Trophoblast cell (in vitro differentiated cells and primary cell): ENCODE measurements at regions not wholly inside any gene's neighbourhood (a gene's known extent, or its start where the extent isn't known, plus 50 kb on each side); places are given as distances from the start of the nearest gene placed in this dataset.
"Not testable (repeated sequence)": the region's sequence is repeated elsewhere in the genome, so short reads cannot be mapped to it uniquely, and the experiment has no call there.

Experiments used
- DNase-seq, 2 donors: peaks; one replicate each; pipeline ENCODE4 v3.0.0-alpha.2; 2016
- H2AFZ ChIP-seq: 2 replicates; pipeline ENCODE4 v1.6.1; 2013; ENCODE audit warnings: low read length, moderate library complexity, mild to moderate bottlenecking; ENCODE audit not compliant: insufficient read depth, poor library complexity
- H2AK5ac ChIP-seq: 2 replicates; pipeline ENCODE4 v1.6.1; 2013; ENCODE audit warnings: mild to moderate bottlenecking, low read length
- H2BK120ac ChIP-seq: 2 replicates; pipeline ENCODE4 v1.6.1; 2013; ENCODE audit warnings: low read length, mild to moderate bottlenecking, moderate library complexity; ENCODE audit not compliant: insufficient read depth, poor library complexity
- H2BK12ac ChIP-seq: 2 replicates; pipeline ENCODE4 v1.6.1; 2013; ENCODE audit warnings: mild to moderate bottlenecking, low read length, moderate library complexity
- H2BK5ac ChIP-seq: 2 replicates; pipeline ENCODE4 v1.6.1; 2013; ENCODE audit warnings: low read length, low read depth, moderate library complexity, mild to moderate bottlenecking; ENCODE audit not compliant: poor library complexity
- H3K14ac ChIP-seq: 2 replicates; pipeline ENCODE4 v1.6.1; 2013; ENCODE audit warnings: mild to moderate bottlenecking, low read length
- H3K18ac ChIP-seq: 2 replicates; pipeline ENCODE4 v1.6.1; 2013; ENCODE audit warnings: mild to moderate bottlenecking, low read length
- H3K23ac ChIP-seq: 2 replicates; pipeline ENCODE4 v1.6.1; 2013; ENCODE audit warnings: low read length
- H3K27ac ChIP-seq: 2 replicates; pipeline ENCODE4 v1.5.1; 2013; ENCODE audit warnings: low read depth, mild to moderate bottlenecking, inconsistent platforms, low read length, moderate library complexity
- H3K27me3 ChIP-seq: 2 replicates; pipeline ENCODE4 v1.6.1; 2013; ENCODE audit warnings: inconsistent platforms, mild to moderate bottlenecking, low read length, moderate library complexity; ENCODE audit not compliant: insufficient read depth
- H3K36me3 ChIP-seq, 2 experiments: 1 replicate in 1 of 2; 2 replicates in 1 of 2; pipeline ENCODE4 v1.6.1; 2013; ENCODE audit warnings: low read length in 2 of 2, mild to moderate bottlenecking in 2 of 2, moderate library complexity in 1 of 2; ENCODE audit not compliant: insufficient read depth in 2 of 2, control insufficient read depth in 1 of 2
- H3K4ac ChIP-seq: 2 replicates; pipeline ENCODE4 v1.6.1; 2013; ENCODE audit warnings: low read depth, mild to moderate bottlenecking, low read length, moderate library complexity
- H3K4me1 ChIP-seq, 2 experiments: 1 replicate in 1 of 2; 2 replicates in 1 of 2; pipeline ENCODE4 v1.6.1; 2013; ENCODE audit warnings: low read length in 2 of 2, mild to moderate bottlenecking in 2 of 2, moderate library complexity in 1 of 2; ENCODE audit not compliant: insufficient read depth in 2 of 2, control insufficient read depth in 1 of 2
- H3K4me2 ChIP-seq: 2 replicates; pipeline ENCODE4 v1.6.1; 2013; ENCODE audit warnings: inconsistent platforms, mild to moderate bottlenecking, low read length, moderate library complexity
- H3K4me3 ChIP-seq: 2 replicates; pipeline ENCODE4 v1.5.1; 2013; ENCODE audit warnings: mild to moderate bottlenecking, low read depth, low read length, inconsistent platforms
- H3K79me1 ChIP-seq: one replicate; pipeline ENCODE4 v1.6.1; 2013; ENCODE audit warnings: low read length
- H3K79me2 ChIP-seq: 2 replicates; pipeline ENCODE4 v1.6.1; 2013; ENCODE audit warnings: low read length, mild to moderate bottlenecking; ENCODE audit not compliant: control insufficient read depth, insufficient read depth, poor library complexity
- H3K9ac ChIP-seq: 2 replicates; pipeline ENCODE4 v1.6.1; 2013; ENCODE audit warnings: mild to moderate bottlenecking, low read length
- H3K9me3 ChIP-seq: 2 replicates; pipeline ENCODE4 v1.6.1; 2013; ENCODE audit warnings: low read depth, mild to moderate bottlenecking, control low read depth, inconsistent platforms, low read length; ENCODE audit not compliant: insufficient read depth
- H4K12ac ChIP-seq: 2 replicates; pipeline ENCODE4 v1.6.1; 2013; ENCODE audit warnings: low read depth, mild to moderate bottlenecking, low read length, moderate library complexity
- H4K8ac ChIP-seq: 2 replicates; pipeline ENCODE4 v1.6.1; 2013; ENCODE audit warnings: low read depth, mild to moderate bottlenecking, low read length, moderate library complexity
- H4K91ac ChIP-seq: one replicate; pipeline ENCODE4 v1.6.1; 2013; ENCODE audit warnings: low read depth, mild to moderate bottlenecking, low read length, moderate library complexity
- WGBS: extraction: QIAGEN DNeasy Blood & Tissue Kit; methylation state at CpG from one replicate; pipeline ENCODE4 v1.1.7; 2013; ENCODE audit warnings: missing lambda C conversion rate; ENCODE audit not compliant: insufficient read length, insufficient coverage; ENCODE audit errors: extremely low coverage; 5-methylcytosine and 5-hydroxymethylcytosine counted together

GRCh38 chr20:41731198-41731597 is 113.0 kb upstream of the CHD6 start:
- DNase-seq, H3K4ac ChIP-seq, H3K18ac ChIP-seq, H3K9ac ChIP-seq, H3K9me3 ChIP-seq, H3K27ac ChIP-seq, H4K91ac ChIP-seq, H3K23ac ChIP-seq, H3K79me1 ChIP-seq, H3K36me3 ChIP-seq, H3K4me2 ChIP-seq, H4K8ac ChIP-seq, H3K4me1 ChIP-seq, H2AK5ac ChIP-seq, H2BK12ac ChIP-seq, H4K12ac ChIP-seq, H2BK5ac ChIP-seq, H3K27me3 ChIP-seq, H3K4me3 ChIP-seq, H2BK120ac ChIP-seq, H3K79me2 ChIP-seq, H2AFZ ChIP-seq, H3K14ac ChIP-seq: not testable (repeated sequence)
- no CpG with 5 or more reads among the region's 3 CpGs for WGBS

GRCh38 chr20:41727681-41728080 is 109.5 kb upstream of the CHD6 start:
- H4K8ac ChIP-seq, H3K14ac ChIP-seq, H4K12ac ChIP-seq, H3K27ac ChIP-seq, H3K79me2 ChIP-seq, H2BK120ac ChIP-seq, H2AFZ ChIP-seq, H3K36me3 ChIP-seq, H4K91ac ChIP-seq, H2BK5ac ChIP-seq, H3K4me2 ChIP-seq, H3K23ac ChIP-seq, H3K4me1 ChIP-seq, H3K9ac ChIP-seq, H3K27me3 ChIP-seq, H3K9me3 ChIP-seq, H3K4me3 ChIP-seq, H2BK12ac ChIP-seq, H3K18ac ChIP-seq, DNase-seq, H2AK5ac ChIP-seq, H3K79me1 ChIP-seq, H3K4ac ChIP-seq: not testable (repeated sequence)
- WGBS: no CpG with 5 or more reads among the region's 6 CpGs

GRCh38 chr20:41726727-41727126 is 108.5 kb upstream of the CHD6 start:
- no peak overlapping the region for H4K91ac ChIP-seq
- no peak for DNase-seq
- H3K79me1 ChIP-seq: no peaks in the 10 kb centered on the region
- no peak overlapping the region for H3K27ac ChIP-seq
- WGBS: no CpG with 5 or more reads among the region's 4 CpGs
- no peak overlapping the region for H3K4me2 ChIP-seq
- no peak overlapping the region for H4K12ac ChIP-seq
- H4K8ac ChIP-seq: no peak overlapping the region
- no peak overlapping the region for H3K9ac ChIP-seq
- H3K23ac ChIP-seq: no peak overlapping the region
- H3K4me3 ChIP-seq: no peak overlapping the region
- no peak overlapping the region for H3K18ac ChIP-seq
- no peak overlapping the region for H2BK12ac ChIP-seq
- no peak overlapping the region for H2BK5ac ChIP-seq
- no peak overlapping the region for H2AFZ ChIP-seq
- H3K27me3 ChIP-seq: no peaks in the 10 kb centered on the region
- no peak overlapping the region for H2BK120ac ChIP-seq
- H3K14ac ChIP-seq: no peak overlapping the region
- no peaks in the 10 kb centered on the region for H3K79me2 ChIP-seq
- no peak overlapping the region for H2AK5ac ChIP-seq
- H3K4ac ChIP-seq: no peak overlapping the region
- H3K36me3 ChIP-seq: no peaks in the 10 kb centered on the region
- no peaks in the 10 kb centered on the region for H3K4me1 ChIP-seq
- H3K9me3 ChIP-seq: no peaks in the 10 kb centered on the region

GRCh38 chr20:41719151-41719550 is 101.0 kb upstream of the CHD6 start:
- no peak for DNase-seq
- Histone ChIP-seq H2BK12ac (no peak overlapping the region), H2AFZ (no peak overlapping the region), H4K91ac (no peak overlapping the region), H4K12ac (no peak overlapping the region), H3K4me1 (no peaks in the 10 kb centered on the region), H3K4me2 (no peak overlapping the region), H3K4me3 (no peak overlapping the region), H3K23ac (no peak overlapping the region), H3K18ac (no peak overlapping the region), H3K27ac (no peak overlapping the region), H4K8ac (no peak overlapping the region), H2BK120ac (no peak overlapping the region), H3K4ac (no peak overlapping the region), H3K36me3 (no peaks in the 10 kb centered on the region), H3K9ac (no peak overlapping the region), H3K14ac (no peak overlapping the region), H3K9me3 (no peaks in the 10 kb centered on the region), H2AK5ac (no peak overlapping the region), H2BK5ac (no peak overlapping the region), H3K79me1 (no peaks in the 10 kb centered on the region), H3K27me3 (no peaks in the 10 kb centered on the region), H3K79me2 (no peaks in the 10 kb centered on the region)
- no CpG with 5 or more reads among the region's 4 CpGs for WGBS
